Activated CD8-positive, alpha-beta memory T cell treated with anti-CD3 and anti-CD28 coated beads for 24 hours (primary cell): ENCODE measurements at regions not wholly inside any gene's neighbourhood (a gene's known extent, or its start where the extent isn't known, plus 50 kb on each side); places are given as distances from the start of the nearest gene placed in this dataset.

Experiments
- DNase-seq: peaks from one replicate; pipeline ENCODE4 v3.0.0-alpha.2; 2020

- DNase-seq = no peak
Measured at GRCh38 chr22:27614006-27614649, 187.4 kb downstream of the MN1 start.

GRCh38 chr22:27614650-27615007, 186.9 kb downstream of the MN1 start:
- DNase-seq = no peak

- DNase-seq = no peak
Measured at GRCh38 chr22:27615408-27615807, 186.1 kb downstream of the MN1 start.

- DNase-seq = no peak
Measured at GRCh38 chr22:27616033-27616432, 185.5 kb downstream of the MN1 start.

- DNase-seq = no peak
Measured at GRCh38 chr22:27617214-27617881, 184.2 kb downstream of the MN1 start.

GRCh38 chr22:27620367-27621154, 181.0 kb downstream of the MN1 start:
- DNase-seq = no peak

- DNase-seq = no peak
Measured at GRCh38 chr22:27621486-27622070, 180.0 kb downstream of the MN1 start.

GRCh38 chr22:27624042-27624441, 177.5 kb downstream of the MN1 start:
- no peak for DNase-seq

GRCh38 chr22:27624705-27625104, 176.9 kb downstream of the MN1 start:
- DNase-seq = no peak

GRCh38 chr22:27625769-27626674, 175.5 kb downstream of the MN1 start:
- DNase-seq = no peak

- no peak for DNase-seq
Measured at GRCh38 chr22:27626675-27627443, 174.7 kb downstream of the MN1 start.

- DNase-seq = no peak
Measured at GRCh38 chr22:27627444-27627833, 174.1 kb downstream of the MN1 start.

GRCh38 chr22:27627901-27628300, 173.7 kb downstream of the MN1 start:
- no peak for DNase-seq

GRCh38 chr22:27628341-27628740, 173.2 kb downstream of the MN1 start:
- no peak for DNase-seq

GRCh38 chr22:27628891-27629631, 172.5 kb downstream of the MN1 start:
- no peak for DNase-seq

- no peak for DNase-seq
Measured at GRCh38 chr22:27629908-27630673, 171.5 kb downstream of the MN1 start.

GRCh38 chr22:27630754-27631153, 170.8 kb downstream of the MN1 start:
- DNase-seq = no peak

- no peak for DNase-seq
Measured at GRCh38 chr22:27631641-27632040, 169.9 kb downstream of the MN1 start.

- DNase-seq = no peak
Measured at GRCh38 chr22:27632451-27633295, 168.9 kb downstream of the MN1 start.
